ENCODE measurements at regions not wholly inside any gene's neighbourhood (a gene's known extent, or its start where the extent isn't known, plus 50 kb on each side); places are given as distances from the start of the nearest gene placed in this dataset.

GRCh38 chr12:88805692-88806091 is 225.4 kb upstream of the KITLG start:
- Histone ChIP-seq H3K27me3 (ENCODE audit: insufficient read depth, poor library complexity, severe bottlenecking) (no peaks in the 10 kb centered on the region), H3K4me1 (ENCODE audit: insufficient read depth, poor library complexity, severe bottlenecking) (no peaks in the 10 kb centered on the region), H3K36me3 (ENCODE audit: low read depth) (no peaks in the 10 kb centered on the region), H3K27ac (ENCODE audit: poor library complexity, severe bottlenecking) (no peak overlapping the region), H3K9me3 (ENCODE audit: severe bottlenecking) (no peaks in the 10 kb centered on the region), H3K4me3 (ENCODE audit: severe bottlenecking) (no peak overlapping the region)
- 0 out of 3 replicates have a peak, but pooled peaks have one; percentile 21 for ATAC-seq (ENCODE audit: low read depth)
- no peak for DNase-seq (ENCODE audit: low spot score)
- TF ChIP-seq, protein P1, sequence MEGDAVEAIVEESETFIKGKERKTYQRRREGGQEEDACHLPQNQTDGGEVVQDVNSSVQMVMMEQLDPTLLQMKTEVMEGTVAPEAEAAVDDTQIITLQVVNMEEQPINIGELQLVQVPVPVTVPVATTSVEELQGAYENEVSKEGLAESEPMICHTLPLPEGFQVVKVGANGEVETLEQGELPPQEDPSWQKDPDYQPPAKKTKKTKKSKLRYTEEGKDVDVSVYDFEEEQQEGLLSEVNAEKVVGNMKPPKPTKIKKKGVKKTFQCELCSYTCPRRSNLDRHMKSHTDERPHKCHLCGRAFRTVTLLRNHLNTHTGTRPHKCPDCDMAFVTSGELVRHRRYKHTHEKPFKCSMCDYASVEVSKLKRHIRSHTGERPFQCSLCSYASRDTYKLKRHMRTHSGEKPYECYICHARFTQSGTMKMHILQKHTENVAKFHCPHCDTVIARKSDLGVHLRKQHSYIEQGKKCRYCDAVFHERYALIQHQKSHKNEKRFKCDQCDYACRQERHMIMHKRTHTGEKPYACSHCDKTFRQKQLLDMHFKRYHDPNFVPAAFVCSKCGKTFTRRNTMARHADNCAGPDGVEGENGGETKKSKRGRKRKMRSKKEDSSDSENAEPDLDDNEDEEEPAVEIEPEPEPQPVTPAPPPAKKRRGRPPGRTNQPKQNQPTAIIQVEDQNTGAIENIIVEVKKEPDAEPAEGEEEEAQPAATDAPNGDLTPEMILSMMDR (IDR thresholded peaks at IDR 0.05; ENCODE audit: poor library complexity, severe bottlenecking): no peak

DNA sequence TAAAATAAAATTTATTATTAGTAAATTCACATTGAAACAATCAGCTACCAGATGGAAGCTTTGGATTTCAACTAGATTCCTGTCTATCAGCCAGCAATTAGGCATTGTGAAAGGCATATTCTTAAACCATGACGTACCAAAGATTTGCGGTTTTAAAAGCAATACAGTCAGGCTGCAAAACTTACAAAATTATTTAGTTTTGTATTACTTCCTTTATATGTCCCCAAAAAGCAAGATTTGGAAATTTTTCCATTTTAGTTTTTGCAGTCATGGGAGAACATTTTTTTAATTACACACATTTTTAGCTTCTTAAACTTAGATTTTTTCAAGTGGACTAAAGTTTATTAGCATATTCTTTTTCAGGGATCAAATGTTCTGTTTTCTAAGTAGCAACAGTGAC is 225.0 kb upstream of the KITLG start:
- TF ChIP-seq, protein P1 (IDR thresholded peaks at IDR 0.05; ENCODE audit: poor library complexity, severe bottlenecking): no peak
- Histone ChIP-seq H3K4me1 (ENCODE audit: insufficient read depth, poor library complexity, severe bottlenecking) (no peaks in the 10 kb centered on the region), H3K9me3 (ENCODE audit: severe bottlenecking) (no peaks in the 10 kb centered on the region), H3K4me3 (ENCODE audit: severe bottlenecking) (no peak overlapping the region), H3K36me3 (ENCODE audit: low read depth) (no peaks in the 10 kb centered on the region), H3K27ac (ENCODE audit: poor library complexity, severe bottlenecking) (no peak overlapping the region), H3K27me3 (ENCODE audit: insufficient read depth, poor library complexity, severe bottlenecking) (no peaks in the 10 kb centered on the region)
- DNase-seq (ENCODE audit: low spot score) (no peak), ATAC-seq (ENCODE audit: low read depth) (no peak)

DNA sequence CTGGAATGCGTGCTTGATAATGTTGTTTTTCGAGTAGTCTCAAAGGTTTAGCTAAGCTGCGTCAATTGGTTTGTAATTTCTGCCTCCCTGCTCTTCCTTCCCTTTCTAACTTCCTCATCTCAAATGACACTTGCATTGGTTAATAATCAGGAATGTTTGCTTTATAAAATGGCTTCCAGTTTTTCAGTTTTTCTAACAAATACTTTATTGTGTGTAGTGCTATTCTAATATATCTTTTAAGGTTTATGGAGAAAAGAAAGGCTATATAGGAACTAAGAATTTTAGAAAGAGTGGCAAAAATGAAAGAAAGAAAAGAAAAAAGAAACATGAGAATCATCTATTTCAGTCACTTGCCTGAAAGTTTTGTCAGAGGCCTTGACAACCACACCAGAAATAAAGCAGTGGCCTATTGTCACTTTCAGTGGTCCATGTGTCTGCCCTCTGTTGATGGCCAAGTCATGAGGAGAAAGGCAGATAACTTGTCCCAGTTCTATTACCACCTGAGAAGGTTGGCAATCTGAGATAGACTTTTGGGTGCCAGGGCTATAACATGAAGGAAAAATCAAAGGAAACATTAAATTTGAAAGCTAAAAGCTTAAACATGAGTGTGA is 221.9 kb upstream of the KITLG start:
- no peaks in the 10 kb centered on the region for H3K27me3 ChIP-seq (ENCODE audit: insufficient read depth, poor library complexity, severe bottlenecking)
- H3K9me3 ChIP-seq (ENCODE audit: severe bottlenecking): no peaks in the 10 kb centered on the region
- TF ChIP-seq, protein P1 (IDR thresholded peaks at IDR 0.05; ENCODE audit: poor library complexity, severe bottlenecking): no peak
- H3K4me3 ChIP-seq (ENCODE audit: severe bottlenecking): no peak overlapping the region
- DNase-seq (ENCODE audit: low spot score) (no peak), ATAC-seq (ENCODE audit: low read depth) (no peak)
- no peaks in the 10 kb centered on the region for H3K36me3 ChIP-seq (ENCODE audit: low read depth)
- H3K27ac ChIP-seq (ENCODE audit: poor library complexity, severe bottlenecking): no peak overlapping the region
- H3K4me1 ChIP-seq (ENCODE audit: insufficient read depth, poor library complexity, severe bottlenecking): no peaks in the 10 kb centered on the region

- Histone ChIP-seq H3K27me3 (ENCODE audit: insufficient read depth, poor library complexity, severe bottlenecking) (no peaks in the 10 kb centered on the region), H3K4me1 (ENCODE audit: insufficient read depth, poor library complexity, severe bottlenecking) (no peaks in the 10 kb centered on the region), H3K9me3 (ENCODE audit: severe bottlenecking) (no peaks in the 10 kb centered on the region), H3K36me3 (ENCODE audit: low read depth) (no peaks in the 10 kb centered on the region), H3K27ac (ENCODE audit: poor library complexity, severe bottlenecking) (no peak overlapping the region), H3K4me3 (ENCODE audit: severe bottlenecking) (no peak overlapping the region)
- DNase-seq (ENCODE audit: low spot score) (no peak), ATAC-seq (ENCODE audit: low read depth) (no peak)
- TF ChIP-seq, protein P1 (IDR thresholded peaks at IDR 0.05; ENCODE audit: poor library complexity, severe bottlenecking): no peak
These were observed 221.2 kb upstream of the KITLG start for GRCh38 chr12:88801227-88802095.

DNA sequence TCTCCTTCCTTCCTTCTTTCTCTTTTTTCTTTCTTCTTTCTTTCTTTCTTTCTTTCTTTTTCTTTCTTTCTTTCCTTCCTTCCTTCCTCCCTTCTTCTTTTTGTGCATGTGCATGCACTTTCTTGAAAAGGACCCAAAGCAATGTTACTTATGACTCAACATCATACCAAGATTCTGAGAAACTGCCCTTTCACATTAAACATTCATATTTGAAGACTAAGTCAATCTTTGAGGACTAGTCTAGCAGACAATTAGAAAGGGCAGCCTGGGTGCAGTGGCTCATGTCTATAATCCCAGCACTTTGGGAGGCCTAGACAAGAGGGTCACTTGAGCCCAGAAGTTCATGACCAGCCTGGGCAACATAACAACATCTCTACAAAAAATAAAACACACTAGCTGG is 212.8 kb upstream of the KITLG start:
- ATAC-seq (ENCODE audit: low read depth) (no peak), DNase-seq (ENCODE audit: low spot score) (no peak)
- H3K4me3 ChIP-seq (ENCODE audit: severe bottlenecking): no peak overlapping the region
- H3K4me1 ChIP-seq (ENCODE audit: insufficient read depth, poor library complexity, severe bottlenecking): no peaks in the 10 kb centered on the region
- H3K36me3 ChIP-seq (ENCODE audit: low read depth): no peaks in the 10 kb centered on the region
- H3K27ac ChIP-seq (ENCODE audit: poor library complexity, severe bottlenecking): no peak overlapping the region
- TF ChIP-seq, protein P1 (IDR thresholded peaks at IDR 0.05; ENCODE audit: poor library complexity, severe bottlenecking): no peak
- no peaks in the 10 kb centered on the region for H3K9me3 ChIP-seq (ENCODE audit: severe bottlenecking)
- H3K27me3 ChIP-seq (ENCODE audit: insufficient read depth, poor library complexity, severe bottlenecking): no peaks in the 10 kb centered on the region
